ENCODE measurements at regions not wholly inside any gene's neighbourhood (a gene's known extent, or its start where the extent isn't known, plus 50 kb on each side); places are given as distances from the start of the nearest gene placed in this dataset.

- TF ChIP-seq CTCF (IDR thresholded peaks at IDR 0.05; ENCODE audit: borderline replicate concordance, extremely low read depth, low read length, poor library complexity, severe bottlenecking) (no peak), EZH2 (IDR thresholded peaks at IDR 0.05; ENCODE audit: borderline replicate concordance, low read depth, low read length, severe bottlenecking) (no peak)
These were observed 83.3 kb downstream of the TRIM42 start for GRCh38 chr3:140761076-140761639.

All from DND-41 (cell line).